MV-4-11 (cell line): ENCODE measurements at regions not wholly inside any gene's neighbourhood (a gene's known extent, or its start where the extent isn't known, plus 50 kb on each side); places are given as distances from the start of the nearest gene placed in this dataset.
A peak's percentile ranks its signal among the peaks of the same experiment; 100 is the strongest.

Experiments used
- DNase-seq: peaks from one replicate; lab custom pipeline; 2025; lab: John Stamatoyannopoulos, UW

DNA sequence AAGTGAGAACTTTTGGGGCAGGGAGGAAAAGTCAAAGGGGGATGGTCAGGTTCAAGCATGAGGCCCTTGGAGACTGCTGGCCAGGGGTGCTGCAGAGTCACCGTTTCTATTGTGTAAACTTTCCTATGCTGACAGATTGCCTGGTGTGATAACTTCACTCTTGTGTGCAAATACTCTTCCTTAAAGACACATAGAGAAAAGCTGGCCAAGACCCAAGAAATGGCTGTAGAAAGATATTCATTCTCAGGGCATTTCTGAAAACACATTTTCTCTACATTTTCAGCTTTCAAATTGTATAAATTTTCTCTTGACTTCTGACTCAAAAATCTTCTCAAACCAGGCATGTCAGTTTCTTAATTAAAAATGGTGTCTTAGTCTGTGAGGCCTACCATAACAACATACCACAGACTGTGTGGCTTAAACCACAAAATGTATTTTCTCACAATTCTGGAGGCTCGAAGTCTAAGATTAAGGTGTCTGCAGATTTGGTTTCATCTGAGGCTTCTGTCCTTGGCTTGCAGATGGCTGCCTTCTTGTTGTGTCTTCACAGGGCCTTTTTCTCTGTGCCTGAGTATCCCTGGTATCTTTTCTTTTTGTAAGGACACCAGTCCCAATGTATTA lies 304.5 kb downstream of the KCNRG start:
- DNase-seq = peak; percentile 33

DNA sequence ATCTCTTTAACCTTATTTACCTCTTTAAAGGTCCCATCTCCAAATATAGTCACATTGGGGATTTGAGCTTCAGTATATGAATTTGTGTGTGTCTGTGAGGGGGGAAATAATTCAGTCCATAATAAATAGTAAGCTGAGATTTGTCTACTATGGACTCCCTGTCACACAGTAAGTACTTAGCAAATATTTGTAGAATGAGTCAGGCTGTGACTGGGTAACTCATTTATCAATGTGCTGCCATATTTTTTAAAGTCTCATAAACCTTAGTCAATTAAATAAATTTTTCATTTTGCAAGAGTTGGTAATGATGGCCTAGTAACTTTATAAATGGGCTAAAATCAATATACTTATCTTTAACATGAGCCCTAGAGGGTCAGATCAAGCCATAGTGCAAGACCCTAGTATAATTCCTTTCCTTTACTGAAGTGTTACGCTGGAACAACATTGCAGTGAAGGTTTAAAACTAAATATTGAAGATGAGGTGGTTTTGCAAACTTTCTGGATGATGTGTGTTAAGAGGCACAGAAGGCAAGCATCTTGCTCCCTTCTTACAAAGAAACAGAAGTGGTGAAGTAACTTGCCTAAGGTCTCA lies 305.1 kb downstream of the KCNRG start:
- DNase-seq = no peak

DNA sequence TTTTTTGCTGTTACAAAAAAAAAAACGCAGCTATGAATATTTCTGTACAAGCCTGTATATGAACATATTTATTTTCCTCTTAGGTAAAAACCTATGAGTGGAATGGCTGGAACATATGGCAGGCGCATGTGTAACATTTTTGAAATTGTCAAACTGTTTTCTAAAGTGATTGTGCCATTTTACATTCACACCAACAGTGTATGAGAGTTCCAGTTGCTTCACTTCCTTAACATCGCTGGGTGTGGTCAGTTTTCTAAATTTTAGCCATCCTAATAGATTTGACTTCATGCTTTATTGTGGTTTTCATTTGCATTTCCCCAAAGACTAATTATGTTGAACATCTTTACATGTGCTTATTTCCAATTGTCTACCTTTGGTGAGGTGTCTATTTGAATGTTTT lies 306.8 kb downstream of the KCNRG start:
- peak; percentile 19 for DNase-seq

DNA sequence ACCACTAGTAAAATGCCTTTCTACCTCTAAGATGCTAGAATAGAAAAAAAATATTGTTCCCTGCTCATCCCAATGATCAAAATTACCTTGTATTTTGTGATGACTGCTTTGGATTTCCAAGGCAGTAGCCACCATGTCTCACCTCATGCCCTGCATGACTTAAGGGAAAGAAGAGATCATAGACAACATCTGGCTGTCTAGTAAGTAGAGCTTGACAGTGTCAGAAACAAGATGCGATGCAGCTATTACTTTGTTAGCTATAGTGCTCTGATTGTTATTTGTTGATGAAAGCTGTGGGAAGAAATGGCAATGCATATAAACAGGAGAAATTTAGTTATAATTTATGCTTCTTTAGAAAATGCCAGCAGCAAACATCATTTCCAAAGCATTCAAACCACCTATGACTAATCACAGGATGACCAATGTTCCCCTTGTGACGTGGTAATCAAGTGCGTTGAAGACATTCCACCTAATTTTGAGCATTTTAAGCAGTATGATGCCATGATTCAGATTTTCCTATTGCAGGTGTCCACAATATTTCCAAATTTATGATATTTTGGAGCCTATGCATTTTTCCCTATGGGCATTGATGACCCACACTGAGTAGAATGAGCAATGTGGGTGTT lies 308.3 kb downstream of the KCNRG start:
- DNase-seq = no peak

DNA sequence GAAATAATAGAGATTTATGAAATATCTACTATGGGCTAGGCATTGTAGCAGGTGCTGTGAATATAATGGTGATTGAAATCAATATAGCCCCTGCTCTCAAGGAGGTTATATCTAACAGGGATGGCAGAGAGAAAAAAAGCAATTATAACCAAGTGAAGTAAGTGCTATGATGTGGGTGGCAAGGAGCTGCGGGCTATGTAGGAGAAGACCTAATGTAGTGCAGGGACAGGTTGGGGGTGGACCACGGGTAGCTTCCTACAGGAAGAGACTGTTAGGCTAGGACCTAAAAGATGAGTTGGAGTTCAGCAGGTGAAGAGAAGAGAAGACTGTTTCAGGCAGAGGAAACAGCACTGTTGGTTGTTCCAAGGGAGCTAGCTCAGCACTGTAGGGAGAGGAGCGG lies 311.0 kb downstream of the KCNRG start:
- DNase-seq = no peak

DNA sequence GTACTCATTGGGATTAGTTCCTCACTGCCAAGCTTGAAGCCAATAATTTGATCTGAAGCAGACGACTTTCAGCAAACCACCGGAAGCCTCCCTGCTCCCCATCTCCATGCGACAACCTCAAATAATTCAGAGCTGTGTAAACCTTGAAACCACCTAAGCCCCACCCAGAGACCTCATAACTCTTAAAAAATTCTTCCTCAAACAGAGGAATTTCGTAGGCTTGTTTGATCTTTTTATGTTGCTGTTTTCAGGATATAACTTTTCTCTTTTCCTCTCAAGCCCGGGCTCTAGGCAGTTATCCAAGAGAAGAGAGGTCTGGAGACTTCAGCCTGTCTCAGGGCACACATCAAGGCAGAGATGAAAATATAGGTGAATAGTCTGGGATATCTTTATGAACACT lies 311.6 kb downstream of the KCNRG start:
- DNase-seq = no peak

DNA sequence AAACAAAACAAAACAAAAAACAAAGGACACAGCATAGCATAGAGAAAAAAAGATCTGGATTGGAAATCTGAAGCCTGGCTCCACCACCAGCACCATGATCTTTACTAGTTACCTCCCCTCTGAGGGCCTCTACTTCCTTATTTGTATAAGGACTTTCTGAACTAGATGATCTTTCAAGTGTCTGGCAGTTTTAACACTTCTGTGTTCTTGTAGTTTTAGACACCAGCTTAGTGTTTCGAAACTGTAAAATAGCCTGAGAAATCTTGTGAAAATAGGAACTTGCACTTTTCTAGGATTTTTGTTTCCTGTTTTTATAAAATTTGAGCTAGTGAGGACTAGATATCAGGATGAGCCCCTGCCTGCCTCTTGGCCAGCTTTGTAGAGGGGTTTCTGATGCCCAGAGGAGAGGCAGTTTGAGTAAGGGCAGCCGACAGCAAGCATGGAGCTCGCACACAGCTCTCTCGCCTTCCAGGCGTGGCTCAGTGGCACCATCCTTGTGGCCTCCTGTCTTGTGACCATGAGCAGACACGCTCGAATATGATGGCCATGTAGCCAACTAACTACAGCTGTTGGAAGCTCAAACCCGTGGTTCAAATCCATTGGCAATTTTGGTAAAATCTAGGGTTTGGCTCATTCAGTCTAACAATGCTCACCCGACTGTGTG lies 319.0 kb downstream of the KCNRG start:
- peak; percentile 99 for DNase-seq

DNA sequence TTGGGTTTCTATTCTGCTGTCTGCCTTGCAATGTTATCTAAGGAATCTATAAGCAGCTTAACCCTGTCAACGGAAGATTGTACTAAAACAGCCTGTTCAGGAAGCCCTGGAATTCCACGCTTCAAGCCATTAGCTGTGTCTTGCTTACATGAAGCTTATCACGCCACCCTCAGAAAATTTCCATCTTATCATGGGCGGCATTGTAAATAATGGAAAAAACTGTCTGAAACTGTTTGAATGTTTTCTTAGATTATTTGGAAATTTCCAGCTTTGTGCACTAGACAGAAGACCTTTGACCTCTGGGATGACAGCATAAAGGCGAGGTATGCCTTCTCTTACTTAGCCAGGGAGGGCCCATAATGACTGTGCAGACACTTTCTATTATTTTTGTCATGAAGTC lies 319.7 kb downstream of the KCNRG start:
- DNase-seq = no peak

DNA sequence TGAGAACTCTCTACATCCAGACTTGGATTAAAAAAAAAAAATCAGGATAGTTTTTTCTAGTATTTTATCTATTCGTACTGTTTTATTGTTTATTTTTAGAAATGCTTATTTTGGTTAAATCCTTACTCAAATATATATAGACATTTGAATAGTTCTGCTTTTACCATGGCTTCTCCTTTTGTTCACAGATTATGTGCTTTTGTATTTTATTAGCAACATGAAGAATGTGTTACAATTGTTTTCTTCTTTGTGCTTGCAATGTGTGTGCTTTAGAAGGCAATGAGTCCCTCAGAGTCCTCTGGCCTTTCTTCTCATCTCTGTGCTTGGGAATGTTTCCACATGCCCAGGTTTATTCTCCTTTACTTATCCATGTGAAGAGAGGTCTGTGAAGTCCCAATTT lies 324.0 kb downstream of the KCNRG start:
- DNase-seq = peak; percentile 12

DNA sequence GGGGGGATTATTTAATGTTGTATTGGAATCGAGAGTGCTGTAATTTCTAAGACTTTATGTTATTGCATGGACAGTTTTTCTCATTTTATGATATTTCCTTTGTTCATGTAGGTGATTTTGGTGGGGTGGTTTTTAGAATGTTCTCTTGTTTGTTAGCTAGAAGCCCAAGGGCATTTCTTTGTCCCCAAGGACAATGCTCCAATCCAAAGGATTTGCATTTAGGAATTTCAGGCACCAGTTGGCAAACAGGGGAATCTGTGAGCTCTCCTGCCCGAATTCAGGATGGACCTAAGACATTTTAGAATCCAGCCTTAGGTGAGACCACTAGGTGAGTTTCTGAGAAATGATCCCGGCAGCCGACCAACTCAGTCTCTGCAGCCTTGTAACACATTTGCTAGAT lies 324.9 kb downstream of the KCNRG start:
- no peak for DNase-seq

DNA sequence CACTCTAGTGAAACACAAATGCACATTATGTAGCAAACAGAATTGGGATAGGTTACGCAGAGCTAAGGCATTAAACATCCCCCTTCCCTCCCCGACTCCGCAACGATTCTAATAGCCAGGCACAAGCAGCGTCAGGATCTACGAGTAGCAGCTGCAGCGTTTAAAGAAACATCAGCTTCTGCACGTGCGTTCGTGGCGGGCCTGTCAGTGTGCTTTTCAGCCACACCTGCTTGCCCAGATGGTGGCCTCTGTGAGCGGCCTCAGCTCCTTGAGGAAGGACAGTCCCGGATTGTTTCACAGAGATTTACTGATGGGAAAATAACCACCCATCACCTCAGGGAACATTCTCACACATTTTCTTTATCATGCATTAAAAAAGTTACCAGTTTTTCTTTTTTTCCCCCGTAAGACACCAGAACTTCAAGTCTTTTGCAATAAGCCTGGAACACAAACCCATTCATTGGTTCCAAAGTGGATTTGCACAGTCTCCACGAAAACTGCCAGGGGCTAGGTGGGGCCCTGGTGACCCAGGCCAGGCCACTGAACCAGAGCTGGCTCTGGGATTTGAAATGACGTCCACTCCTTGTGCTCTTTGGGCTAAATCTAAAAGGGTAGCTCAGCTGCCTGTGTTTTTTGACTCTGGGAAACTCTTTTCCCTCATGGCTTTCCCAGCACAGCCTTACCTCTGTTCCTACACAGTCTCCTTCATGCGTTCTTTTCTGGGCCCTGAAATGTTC lies 325.5 kb downstream of the KCNRG start:
- DNase-seq = no peak

DNA sequence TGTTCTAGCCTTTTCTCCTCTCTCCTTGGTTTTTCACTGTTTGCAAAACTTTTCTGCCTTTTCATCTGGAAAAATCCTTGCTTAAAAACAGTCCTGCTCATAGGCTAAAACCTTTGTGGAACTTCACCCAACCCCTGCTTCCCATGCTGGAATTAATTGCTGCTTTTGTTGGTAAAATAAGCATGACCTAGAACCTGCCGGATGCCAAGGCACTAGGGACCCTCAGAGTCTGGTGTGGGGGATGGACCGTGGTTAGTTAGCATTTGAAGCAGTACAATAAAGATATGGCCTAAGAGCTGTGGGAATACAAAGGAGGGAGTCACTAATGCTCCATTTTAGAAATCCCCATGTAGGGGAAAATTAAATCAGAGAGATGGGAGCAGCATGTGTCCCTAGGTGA lies 326.3 kb downstream of the KCNRG start:
- no peak for DNase-seq

DNA sequence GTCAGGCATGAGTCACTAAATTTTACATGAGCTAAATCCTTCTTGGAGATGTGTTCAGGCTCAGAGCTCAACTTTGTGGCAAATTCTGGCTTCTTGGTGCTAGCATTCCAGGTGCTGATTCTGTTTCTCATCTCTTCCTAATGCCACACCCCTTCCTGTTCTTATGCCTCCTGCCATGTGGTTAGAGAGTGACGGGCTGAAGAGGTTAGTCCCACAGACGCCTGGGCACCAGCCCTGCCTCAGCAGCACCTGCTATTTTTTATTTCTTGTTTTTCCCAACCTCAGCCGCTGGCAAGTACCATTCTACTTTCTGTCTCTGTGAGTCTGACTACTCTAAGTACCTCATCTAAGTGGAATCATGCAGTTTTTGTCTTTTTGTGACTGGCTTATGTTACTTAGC lies 329.5 kb downstream of the KCNRG start:
- DNase-seq = no peak

DNA sequence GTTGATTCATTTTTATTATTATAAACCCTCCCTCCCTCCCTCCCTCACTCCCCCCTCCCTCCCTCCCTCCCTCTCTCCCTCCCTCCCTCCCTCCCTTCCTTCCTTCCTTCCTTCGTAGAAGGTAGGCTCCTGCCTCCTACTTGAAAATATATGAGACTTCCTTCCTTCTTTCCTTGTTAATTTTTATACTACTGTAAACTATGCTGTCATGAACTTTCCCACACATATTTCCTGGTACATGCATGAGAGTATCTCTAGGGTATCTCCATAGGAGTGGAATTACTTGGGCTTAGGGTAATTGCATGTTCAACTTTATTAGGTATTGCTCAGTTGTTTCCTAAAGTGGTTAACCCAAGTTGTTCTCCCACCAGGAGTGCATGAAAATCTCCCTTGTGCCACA lies 330.6 kb downstream of the KCNRG start:
- no peak for DNase-seq

DNA sequence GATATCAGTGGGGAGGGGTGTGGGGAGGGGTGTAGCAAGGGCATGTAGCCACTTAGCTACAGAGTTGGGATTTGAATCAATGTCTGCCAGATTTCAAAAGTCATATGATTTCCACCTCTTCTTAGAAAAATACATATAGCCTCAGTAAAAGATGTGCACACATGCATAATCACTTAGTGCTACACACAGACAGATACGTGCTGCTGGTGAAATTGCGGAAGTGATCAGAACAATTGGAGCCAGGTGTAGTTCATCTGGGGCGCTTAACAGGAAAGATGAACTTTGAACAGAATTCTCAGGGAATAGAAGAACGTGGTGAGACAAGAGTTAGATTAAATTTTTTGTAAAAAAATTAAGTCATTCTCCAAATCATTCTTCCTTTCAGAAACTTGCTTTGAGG lies 333.1 kb downstream of the KCNRG start:
- no peak for DNase-seq

DNA sequence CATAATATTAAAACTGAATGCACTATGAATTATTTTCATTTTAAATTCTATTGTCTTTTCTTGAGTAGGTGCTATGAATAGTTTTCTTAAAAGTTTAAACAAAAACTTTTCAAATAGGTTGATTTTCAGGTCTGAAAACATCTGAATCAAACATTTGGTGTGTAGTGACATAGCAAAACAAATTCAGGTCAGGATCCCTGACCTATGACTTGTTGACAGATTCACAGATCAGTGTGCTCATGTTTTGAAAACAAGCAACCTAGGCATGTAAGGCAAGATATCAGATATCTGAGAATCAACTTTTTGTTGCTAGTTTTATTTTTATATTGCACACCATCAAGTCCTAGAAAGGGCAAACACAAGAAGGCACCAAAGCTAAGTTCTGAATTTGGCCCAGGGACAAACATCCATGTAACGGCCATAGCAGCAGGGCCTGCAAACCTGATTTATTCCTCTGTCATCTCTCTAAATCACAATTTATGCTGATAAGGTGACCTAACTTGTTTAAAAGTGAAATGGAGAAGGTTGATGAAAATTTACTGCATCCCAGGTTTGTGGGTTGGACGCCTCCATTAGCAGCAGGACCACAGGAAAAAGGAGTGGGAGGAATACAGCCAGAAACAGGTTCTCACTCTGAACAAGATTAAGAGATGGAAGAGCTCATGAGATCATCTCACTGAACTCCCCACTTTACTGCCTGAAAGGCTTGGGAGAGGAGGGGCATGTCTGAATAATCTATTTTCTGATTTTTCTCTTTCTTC lies 337.7 kb downstream of the KCNRG start:
- no peak for DNase-seq

DNA sequence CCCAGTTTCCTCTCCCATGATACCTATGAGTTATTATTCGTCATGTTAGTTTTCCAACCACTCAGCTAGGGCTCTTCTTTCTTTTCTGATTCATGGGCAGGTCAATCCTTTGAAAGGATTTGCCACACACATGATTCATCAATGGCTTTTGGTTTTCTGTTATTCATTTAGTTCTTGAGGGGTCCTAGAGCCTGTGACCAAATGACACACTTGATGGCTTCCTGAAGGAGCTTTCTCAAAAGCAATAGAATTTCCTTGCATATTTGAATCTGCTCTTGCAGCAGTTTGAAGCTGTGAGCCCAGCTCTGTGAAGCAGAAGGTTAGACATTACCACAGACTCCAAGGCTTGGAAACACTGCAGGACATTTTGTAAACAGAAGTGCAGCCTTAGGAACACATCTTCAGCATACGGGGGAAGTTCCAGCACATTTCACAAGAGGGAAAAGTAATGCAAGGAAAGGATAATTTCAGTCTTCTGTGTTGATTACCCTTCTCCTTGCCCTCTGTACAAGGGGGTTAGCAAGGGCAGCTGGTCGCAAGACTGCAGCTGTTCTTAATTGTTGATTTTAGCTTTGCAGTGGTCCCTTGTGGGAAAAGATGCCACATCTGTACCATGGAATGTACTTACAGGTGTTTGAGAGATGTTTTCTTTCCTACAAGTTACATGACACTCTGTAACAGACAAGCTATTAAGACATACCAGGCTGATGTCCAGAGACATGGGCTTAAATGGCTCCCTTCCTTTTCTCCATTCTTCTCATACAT lies 338.6 kb downstream of the KCNRG start:
- DNase-seq = no peak

DNA sequence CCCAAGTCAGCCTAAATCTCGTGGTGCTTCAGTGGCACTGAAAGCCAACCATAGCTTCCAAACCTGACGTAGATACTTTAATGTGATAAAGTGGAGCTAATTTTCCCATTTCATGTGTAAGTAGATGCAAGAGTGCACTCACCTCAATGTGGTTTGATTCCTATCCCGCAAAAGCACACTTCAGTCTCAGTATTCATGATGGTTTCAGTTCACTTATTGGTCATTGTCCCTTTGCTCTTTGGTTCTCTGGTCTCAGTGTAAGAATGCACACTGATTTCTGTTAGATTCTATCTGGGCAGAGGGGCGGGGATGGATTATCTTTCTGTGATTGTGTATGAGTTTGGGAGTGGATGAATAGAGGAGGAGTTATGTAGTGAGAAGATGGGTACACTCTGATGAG lies 340.6 kb downstream of the KCNRG start:
- peak; percentile 3 for DNase-seq

DNA sequence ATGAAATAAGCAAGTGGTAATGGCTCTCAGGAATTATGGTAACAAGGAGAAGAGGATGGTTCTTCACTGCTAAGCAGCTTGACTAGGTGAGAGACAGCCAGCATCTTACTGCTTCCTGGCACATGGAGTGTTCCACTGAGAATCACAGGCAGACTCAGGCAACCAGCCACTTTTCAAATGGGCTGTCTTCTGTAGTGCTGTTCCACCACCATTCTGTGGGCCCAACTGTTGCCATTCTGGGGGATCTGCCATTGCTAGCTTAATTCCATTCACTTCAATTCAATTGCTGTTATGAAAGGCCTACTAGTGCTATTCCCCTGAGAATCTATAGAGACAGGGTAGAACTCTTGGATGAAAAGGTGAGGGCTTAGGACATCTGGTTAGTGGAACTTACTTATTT lies 341.9 kb downstream of the KCNRG start:
- DNase-seq = no peak

DNA sequence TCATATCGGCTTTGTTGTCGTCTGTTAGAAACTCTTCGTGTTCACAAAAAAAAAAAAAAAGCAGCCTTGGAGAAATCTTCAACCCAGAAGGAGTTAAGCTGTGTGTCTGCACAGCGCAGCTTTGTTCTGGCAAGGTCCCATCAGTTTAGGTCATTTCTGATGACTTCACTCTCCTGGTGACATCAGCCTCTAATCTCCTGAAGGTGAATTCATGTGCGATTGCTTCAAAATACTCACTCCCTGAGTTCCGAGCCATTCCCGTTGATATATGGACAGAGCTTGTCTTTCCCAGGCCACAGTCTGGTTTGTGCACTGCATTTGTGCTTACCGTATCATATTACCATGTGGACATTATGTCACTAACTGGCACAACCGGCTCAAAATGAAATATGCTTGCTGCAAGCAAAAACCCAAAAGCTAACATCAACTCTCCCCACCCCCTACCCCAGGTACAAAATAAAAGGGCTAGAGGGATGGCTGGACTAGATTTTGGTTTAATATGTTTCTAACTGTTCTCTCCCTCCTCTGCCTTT lies 342.4 kb downstream of the KCNRG start:
- DNase-seq = no peak
